ENCODE measurements at regions not wholly inside any gene's neighbourhood (a gene's known extent, or its start where the extent isn't known, plus 50 kb on each side); places are given as distances from the start of the nearest gene placed in this dataset.

GRCh38 chr21:15414057-15414456, 315.7 kb upstream of the USP25 start:
- Histone ChIP-seq H3K36me3 (replicated peaks in 1 of 2; ENCODE audit: control insufficient read depth in 1 of 2, insufficient read depth in 2 of 2, low read length in 2 of 2) (no peaks in the 10 kb centered on the region), H3K4me2 (replicated peaks; ENCODE audit: extremely low read depth, low read length, poor library complexity, severe bottlenecking) (peak overlapping the region; percentile 15), H3K79me2 (ENCODE audit: insufficient read depth, low read length) (no peaks in the 10 kb centered on the region), H3K4me1 (ENCODE audit: control insufficient read depth in 1 of 2, insufficient read depth in 2 of 2, low read length in 2 of 2) (peaks cover 7 to 20% of the 10 kb centered on the region in 2 donors), H3K27ac (ENCODE audit: low read depth in 1 of 2, low read length in 2 of 2) (peak overlapping the region in 1 of 2 donors; percentile 63), H3K9me3 (replicated peaks in 1 of 2; ENCODE audit: control insufficient read depth in 1 of 2, insufficient read depth in 1 of 2, low read length in 2 of 2) (peaks cover 0 to 5% of the 10 kb centered on the region in 2 donors), H3K4me3 (replicated peaks in 1 of 3; ENCODE audit: low read depth in 2 of 3, low read length in 3 of 3) (peak overlapping the region in 1 of 3 experiments; percentile 9), H4K20me1 (ENCODE audit: insufficient read depth, low read length) (no peaks in the 10 kb centered on the region), H2AFZ (ENCODE audit: insufficient read depth, low read depth, low read length, poor library complexity, severe bottlenecking) (no peak overlapping the region), H3K9ac (ENCODE audit: insufficient read depth, low read length, poor library complexity, severe bottlenecking) (no peak overlapping the region), H3K27me3 (ENCODE audit: control insufficient read depth in 2 of 2, insufficient read depth in 2 of 2, low read length in 2 of 2) (no peaks in the 10 kb centered on the region)
- Mint-ChIP-seq H3K27me3 (ENCODE audit: low read depth in 3 of 3) (no peaks in the 10 kb centered on the region), H3K4me3 (no peak overlapping the region), H3K27ac (peak overlapping the region in 2 of 7 donors; percentile 25 to 51), H3K9me3 (peaks cover 5 to 15% (median 8%) of the 10 kb centered on the region in 7 donors), H3K4me1 (peaks cover 15% of the 10 kb centered on the region), H3K36me3 (peaks cover 3% of the 10 kb centered on the region in 2 donors)
- DNase-seq, result peak; percentile 54 to 65 (median 54)
- WGBS (ENCODE audit: insufficient coverage), result no CpG with 5 or more reads among the region's 1 CpG
- TF ChIP-seq CTCF (IDR thresholded peaks at IDR 0.05), result no peak
- intact Hi-C loops (cut with micrococcal nuclease), result no loop called here

GRCh38 chr21:15415541-15416261, 314.1 kb upstream of the USP25 start:
- peaks cover 0 to 5% of the 10 kb centered on the region in 2 donors for H3K9me3 ChIP-seq (replicated peaks in 1 of 2; ENCODE audit: control insufficient read depth in 1 of 2, insufficient read depth in 1 of 2, low read length in 2 of 2)
- no peak overlapping the region for H3K4me2 ChIP-seq (replicated peaks; ENCODE audit: extremely low read depth, low read length, poor library complexity, severe bottlenecking)
- H3K27me3 ChIP-seq (ENCODE audit: control insufficient read depth in 2 of 2, insufficient read depth in 2 of 2, low read length in 2 of 2), result no peaks in the 10 kb centered on the region
- 50% methylated on average over 1 of the region's 2 CpGs for WGBS (ENCODE audit: insufficient coverage)
- DNase-seq, result no peak
- intact Hi-C loops (cut with micrococcal nuclease), result no loop called here
- no peak overlapping the region for H2AFZ ChIP-seq (ENCODE audit: insufficient read depth, low read depth, low read length, poor library complexity, severe bottlenecking)
- no peak overlapping the region for H3K9ac ChIP-seq (ENCODE audit: insufficient read depth, low read length, poor library complexity, severe bottlenecking)
- H3K9me3 Mint-ChIP-seq, result peaks cover 5 to 16% (median 8%) of the 10 kb centered on the region in 7 donors
- H3K27ac Mint-ChIP-seq, result peak overlapping the region in 1 of 7 donors; percentile 76
- no peak for TF ChIP-seq CTCF (IDR thresholded peaks at IDR 0.05)
- H3K4me3 Mint-ChIP-seq, result no peak overlapping the region
- peaks cover 0 to 2% (median 0%) of the 10 kb centered on the region in 3 donors for H3K27me3 Mint-ChIP-seq (ENCODE audit: low read depth in 3 of 3)
- H3K36me3 ChIP-seq (replicated peaks in 1 of 2; ENCODE audit: control insufficient read depth in 1 of 2, insufficient read depth in 2 of 2, low read length in 2 of 2), result no peaks in the 10 kb centered on the region
- no peak overlapping the region for H3K4me3 ChIP-seq (replicated peaks in 1 of 3; ENCODE audit: low read depth in 2 of 3, low read length in 3 of 3)
- peaks cover 15% of the 10 kb centered on the region for H3K4me1 Mint-ChIP-seq
- no peaks in the 10 kb centered on the region for H3K79me2 ChIP-seq (ENCODE audit: insufficient read depth, low read length)
- no peaks in the 10 kb centered on the region for H4K20me1 ChIP-seq (ENCODE audit: insufficient read depth, low read length)
- peaks cover 3% of the 10 kb centered on the region in 2 donors for H3K36me3 Mint-ChIP-seq
- H3K27ac ChIP-seq (ENCODE audit: low read depth in 1 of 2, low read length in 2 of 2), result no peak overlapping the region
- peaks cover 7 to 20% of the 10 kb centered on the region in 2 donors for H3K4me1 ChIP-seq (ENCODE audit: control insufficient read depth in 1 of 2, insufficient read depth in 2 of 2, low read length in 2 of 2)

Data from CD14-positive monocyte (primary cell).